ENCODE measurements at regions not wholly inside any gene's neighbourhood (a gene's known extent, or its start where the extent isn't known, plus 50 kb on each side); places are given as distances from the start of the nearest gene placed in this dataset.

- TF ChIP-seq CTCF (IDR thresholded peaks at IDR 0.05; ENCODE audit: low read length) (no peak), EZH2 (optimal IDR thresholded peaks at IDR 0.05; ENCODE audit: low read depth, low read length) (no peak)
These were observed 125.6 kb upstream of the LGALSL start for GRCh38 chr2:64328415-64328722.
